GM19035 (cell line): ENCODE measurements at regions not wholly inside any gene's neighbourhood (a gene's known extent, or its start where the extent isn't known, plus 50 kb on each side); places are given as distances from the start of the nearest gene placed in this dataset.
A peak's percentile ranks its signal among the peaks of the same experiment; 100 is the strongest.
"Not testable (repeated sequence)": the region's sequence is repeated elsewhere in the genome, so short reads cannot be mapped to it uniquely, and the experiment has no call there.

ENCODE experiments used
- ATAC-seq: cut with Tn5 transposase; IDR thresholded peaks from one replicate; pipeline ENCODE4 v1.9.1; 2021; ENCODE audit not compliant: unreplicated experiment

- no peak for ATAC-seq
These were observed 267.6 kb downstream of the PCDH17 start for GRCh38 chr13:57899096-57899495.

- ATAC-seq, result not testable (repeated sequence)
These were observed 278.3 kb downstream of the PCDH17 start for GRCh38 chr13:57909833-57910232.

GRCh38 chr13:57918086-57918485, 286.5 kb downstream of the PCDH17 start:
- ATAC-seq, result no peak

DNA sequence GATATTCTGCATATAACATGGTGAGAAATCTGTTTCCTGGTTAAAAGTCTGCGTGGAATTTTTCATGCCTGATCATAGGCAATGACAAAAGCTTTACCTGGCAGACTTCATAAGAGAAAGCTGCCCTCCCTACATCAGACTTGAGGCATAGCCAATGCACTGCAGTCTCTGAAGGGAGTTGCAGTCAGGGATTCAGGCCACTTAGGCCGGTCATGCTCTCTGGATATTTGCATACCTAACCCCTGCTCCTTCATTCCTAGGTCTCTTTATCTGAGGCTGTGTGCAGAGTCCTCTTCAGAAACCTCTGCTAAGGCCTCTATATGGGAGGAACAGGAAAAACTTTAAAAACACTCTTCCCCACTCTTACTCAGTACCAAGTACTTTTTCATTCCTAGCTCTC, 287.4 kb downstream of the PCDH17 start:
- no peak for ATAC-seq

GRCh38 chr13:57925250-57925649, 293.7 kb downstream of the PCDH17 start:
- no peak for ATAC-seq

DNA sequence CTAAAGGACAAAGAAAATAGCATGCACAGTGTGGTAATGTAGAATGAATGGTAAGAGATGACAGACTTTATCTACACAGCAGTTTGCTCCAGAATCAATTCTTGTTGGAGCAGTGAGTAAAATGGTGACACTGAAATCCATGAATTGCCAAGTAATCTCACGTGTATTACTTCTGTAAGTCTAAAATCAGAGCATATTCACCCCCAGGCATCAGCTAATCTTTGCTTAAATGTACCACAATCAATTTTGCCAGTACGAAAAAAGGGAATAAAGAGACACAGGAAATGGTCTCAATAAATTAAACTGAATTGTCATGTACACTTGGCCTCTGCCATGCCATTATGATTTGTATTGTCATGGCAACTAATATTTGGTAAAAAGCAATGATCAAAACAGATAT, 294.2 kb downstream of the PCDH17 start:
- no peak for ATAC-seq

DNA sequence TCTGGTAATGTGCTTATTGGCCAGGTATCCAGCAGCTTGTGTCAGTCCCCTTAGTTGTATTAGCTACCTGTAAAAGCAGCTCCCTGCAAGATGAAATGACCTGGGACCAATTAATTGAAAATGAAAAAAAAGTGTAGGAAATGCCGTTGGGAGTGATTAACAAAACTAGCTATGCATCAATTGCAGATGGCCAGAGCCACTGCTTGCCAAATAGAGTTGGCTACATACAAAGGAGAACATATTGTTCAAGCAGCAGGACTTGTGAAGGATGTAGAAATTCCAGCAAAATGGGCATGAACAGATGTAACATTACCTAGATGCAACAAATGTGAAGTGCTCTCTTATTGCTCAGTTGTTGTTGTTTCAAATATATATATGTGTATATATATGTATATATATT, 300.5 kb downstream of the PCDH17 start:
- no peak for ATAC-seq

- no peak for ATAC-seq
These were observed 302.1 kb downstream of the PCDH17 start for GRCh38 chr13:57933606-57934005.

- ATAC-seq, result no peak
These were observed 304.4 kb downstream of the PCDH17 start for GRCh38 chr13:57935965-57936364.

GRCh38 chr13:57946361-57946760, 314.8 kb downstream of the PCDH17 start:
- ATAC-seq, result peak; percentile 99

GRCh38 chr13:57948884-57949283, 317.3 kb downstream of the PCDH17 start:
- no peak for ATAC-seq

GRCh38 chr13:57969951-57970350, 338.4 kb downstream of the PCDH17 start:
- ATAC-seq, result no peak

DNA sequence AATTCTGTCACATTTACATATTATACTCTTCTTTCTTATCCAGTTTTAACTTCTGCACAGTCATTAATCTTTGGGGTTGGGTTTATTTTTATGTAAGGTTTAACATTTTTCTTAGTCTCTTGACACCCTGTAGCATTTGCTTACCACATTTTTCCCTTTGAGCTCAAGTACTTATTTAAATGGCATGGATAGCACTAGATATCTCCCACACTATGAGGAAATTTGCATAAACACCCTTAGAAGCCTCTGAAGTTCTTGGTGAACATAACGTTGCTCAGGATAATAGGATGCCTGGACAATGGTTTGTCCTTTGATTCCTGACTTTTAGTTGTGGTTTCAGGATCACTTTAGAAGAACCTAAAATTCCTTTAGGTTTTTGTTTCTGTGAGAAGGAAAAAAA, 338.9 kb downstream of the PCDH17 start:
- ATAC-seq, result no peak

GRCh38 chr13:57982782-57983181, 351.2 kb downstream of the PCDH17 start:
- ATAC-seq, result no peak

DNA sequence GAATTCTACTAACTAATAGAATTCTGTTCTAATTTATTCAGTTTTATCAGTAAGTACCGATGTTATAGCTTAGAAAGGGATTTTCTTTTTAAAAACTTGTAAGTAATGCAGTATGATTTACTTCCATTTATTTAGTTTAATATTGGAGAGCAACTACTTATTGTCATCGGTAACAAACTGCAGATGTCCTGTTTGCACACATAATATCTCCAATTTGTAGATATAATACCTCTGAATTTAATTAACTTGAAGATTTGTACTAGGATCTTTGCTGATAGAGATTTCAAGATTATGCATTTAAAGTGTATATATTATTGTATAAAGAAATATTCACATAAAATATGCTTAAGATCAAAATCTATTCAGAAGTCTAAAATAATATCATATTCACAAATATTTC, 356.7 kb downstream of the PCDH17 start:
- ATAC-seq, result no peak

GRCh38 chr13:57991041-57991440, 359.5 kb downstream of the PCDH17 start:
- ATAC-seq, result no peak

GRCh38 chr13:57992416-57992815, 360.9 kb downstream of the PCDH17 start:
- no peak for ATAC-seq

DNA sequence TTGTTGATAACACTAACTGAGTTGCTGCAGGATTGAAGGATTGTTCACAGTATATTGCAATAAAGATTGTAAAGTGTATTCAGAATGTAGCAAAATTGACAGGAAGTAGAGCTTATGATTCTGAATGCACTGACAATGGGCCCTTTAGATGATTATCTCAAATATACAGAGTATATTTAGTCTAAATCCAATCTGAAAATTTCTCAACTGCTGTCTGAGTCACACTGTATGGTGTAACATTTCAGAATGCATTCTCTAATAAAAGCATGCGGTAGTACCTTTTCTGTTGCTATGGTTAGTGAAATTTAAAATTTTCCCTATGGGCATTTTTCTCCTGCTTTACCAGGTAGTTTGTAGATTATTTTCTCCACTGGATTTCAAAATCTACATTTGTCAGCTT, 365.2 kb downstream of the PCDH17 start:
- no peak for ATAC-seq

- ATAC-seq, result no peak
These were observed 373.2 kb downstream of the PCDH17 start for GRCh38 chr13:58004751-58005150.

GRCh38 chr13:58018020-58018419, 386.5 kb downstream of the PCDH17 start:
- ATAC-seq, result no peak

GRCh38 chr13:58018865-58019264, 387.3 kb downstream of the PCDH17 start:
- ATAC-seq, result no peak

DNA sequence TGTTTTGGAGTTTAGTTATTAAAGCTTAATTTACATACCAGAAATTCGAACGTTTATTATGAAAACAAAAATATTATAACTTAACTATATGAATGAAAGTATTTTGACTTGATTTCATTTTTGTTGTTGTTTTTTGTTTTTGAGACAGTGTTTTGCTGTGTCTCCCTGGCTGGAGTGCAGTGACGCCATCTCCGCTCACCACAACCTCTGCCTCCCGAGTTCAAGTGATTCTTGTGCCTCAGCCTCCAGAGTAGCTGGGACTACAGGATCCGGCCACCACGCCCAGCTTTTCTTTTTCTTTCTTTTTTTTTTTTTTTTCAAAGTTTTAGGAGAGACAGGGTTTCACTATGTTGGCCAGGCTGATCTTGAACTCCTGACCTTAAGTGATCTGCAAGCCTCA, 392.6 kb downstream of the PCDH17 start:
- no peak for ATAC-seq

DNA sequence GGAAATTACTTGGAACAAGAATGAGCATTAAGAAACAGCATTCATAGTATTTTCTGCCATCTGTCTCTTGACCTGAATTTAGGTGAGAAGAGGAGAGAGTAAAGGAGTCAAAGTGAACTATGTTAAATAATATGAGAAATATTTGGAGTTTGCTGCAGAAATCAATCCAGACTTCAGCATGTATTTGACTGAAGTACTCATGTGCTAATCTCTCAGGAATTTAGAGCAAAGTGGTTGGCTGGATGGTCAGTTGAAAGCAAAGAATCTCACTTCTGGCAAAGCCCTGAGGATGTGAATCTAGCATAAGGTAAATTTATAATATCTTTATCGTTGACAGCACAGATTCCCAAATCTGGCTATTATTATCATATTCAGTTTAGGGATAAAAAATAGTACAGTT, 394.3 kb downstream of the PCDH17 start:
- no peak for ATAC-seq
